ENCODE measurements at regions not wholly inside any gene's neighbourhood (a gene's known extent, or its start where the extent isn't known, plus 50 kb on each side); places are given as distances from the start of the nearest gene placed in this dataset.

- H3K9me3 ChIP-seq (replicated peaks) = no peaks in the 10 kb centered on the region
- no peaks in the 10 kb centered on the region for H3K4me1 ChIP-seq
- intact Hi-C loops (cut with micrococcal nuclease) = no loop called here
- peaks cover 6% of the 10 kb centered on the region for H3K27me3 ChIP-seq (ENCODE audit: low read depth)
- H3K27ac ChIP-seq (replicated peaks) = no peak overlapping the region
- no peaks in the 10 kb centered on the region for H3K36me3 ChIP-seq
- no peak overlapping the region for H3K4me3 ChIP-seq
- DNase-seq = no peak
- TF ChIP-seq CTCF (IDR thresholded peaks at IDR 0.05; ENCODE audit: borderline replicate concordance) = no peak
Measured at GRCh38 chr10:80786322-80786721, 248.6 kb downstream of the SH2D4B start.

- TF ChIP-seq CTCF (IDR thresholded peaks at IDR 0.05; ENCODE audit: borderline replicate concordance) = no peak
- no peaks in the 10 kb centered on the region for H3K9me3 ChIP-seq (replicated peaks)
- DNase-seq = no peak
- intact Hi-C loops (cut with micrococcal nuclease) = no loop called here
- peaks cover 6% of the 10 kb centered on the region for H3K27me3 ChIP-seq (ENCODE audit: low read depth)
- H3K36me3 ChIP-seq = no peaks in the 10 kb centered on the region
- no peaks in the 10 kb centered on the region for H3K4me1 ChIP-seq
- no peak overlapping the region for H3K4me3 ChIP-seq
- no peak overlapping the region for H3K27ac ChIP-seq (replicated peaks)
Measured at GRCh38 chr10:80787952-80788351, 250.2 kb downstream of the SH2D4B start.

GRCh38 chr10:80794994-80795393, 257.3 kb downstream of the SH2D4B start:
- Histone ChIP-seq H3K9me3 (replicated peaks) (no peaks in the 10 kb centered on the region), H3K4me3 (no peak overlapping the region), H3K4me1 (no peaks in the 10 kb centered on the region), H3K27me3 (ENCODE audit: low read depth) (peaks cover 8% of the 10 kb centered on the region), H3K36me3 (no peaks in the 10 kb centered on the region), H3K27ac (replicated peaks) (no peak overlapping the region)
- intact Hi-C loops (cut with micrococcal nuclease) = no loop called here
- no peak for DNase-seq
- TF ChIP-seq CTCF (IDR thresholded peaks at IDR 0.05; ENCODE audit: borderline replicate concordance) = no peak

DNA sequence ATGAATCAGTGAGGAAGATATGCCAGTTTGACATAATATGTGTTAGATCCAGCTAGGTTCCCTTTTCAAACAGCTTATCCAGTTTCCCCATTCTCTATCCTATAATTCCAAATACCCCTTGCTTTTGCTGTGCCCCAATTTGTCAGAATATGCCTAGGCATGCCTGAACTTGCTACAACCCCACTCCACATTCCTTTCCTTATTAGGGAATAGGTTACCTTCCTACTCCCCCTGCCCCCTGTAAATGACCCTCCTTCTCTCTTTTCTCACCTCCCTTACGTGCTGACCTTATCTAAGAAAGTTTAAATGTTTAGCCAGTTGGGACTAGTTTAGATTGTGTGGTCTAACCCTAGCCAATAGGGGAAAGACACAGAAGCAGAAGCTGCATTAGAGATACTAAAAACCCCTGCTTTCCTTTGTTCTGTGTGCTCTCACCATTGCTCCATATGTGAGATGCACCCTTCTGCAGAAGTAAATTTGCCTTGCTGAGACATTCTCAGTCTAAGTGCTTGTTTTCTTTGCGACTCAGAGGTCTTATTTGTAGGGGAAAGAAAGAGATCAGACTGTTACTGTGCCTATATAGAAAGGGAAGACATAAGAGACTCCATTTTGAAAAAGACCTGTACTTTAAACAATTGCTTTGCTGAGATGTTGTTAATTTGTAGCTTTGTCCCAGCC, 267.8 kb downstream of the SH2D4B start:
- Histone ChIP-seq H3K36me3 (no peaks in the 10 kb centered on the region), H3K27me3 (ENCODE audit: low read depth) (no peaks in the 10 kb centered on the region), H3K9me3 (replicated peaks) (peaks cover 28% of the 10 kb centered on the region), H3K4me3 (no peak overlapping the region), H3K27ac (replicated peaks) (no peak overlapping the region), H3K4me1 (no peaks in the 10 kb centered on the region)
- intact Hi-C loops (cut with micrococcal nuclease) = no loop called here
- DNase-seq = no peak
- no peak for TF ChIP-seq CTCF (IDR thresholded peaks at IDR 0.05; ENCODE audit: borderline replicate concordance)

DNA sequence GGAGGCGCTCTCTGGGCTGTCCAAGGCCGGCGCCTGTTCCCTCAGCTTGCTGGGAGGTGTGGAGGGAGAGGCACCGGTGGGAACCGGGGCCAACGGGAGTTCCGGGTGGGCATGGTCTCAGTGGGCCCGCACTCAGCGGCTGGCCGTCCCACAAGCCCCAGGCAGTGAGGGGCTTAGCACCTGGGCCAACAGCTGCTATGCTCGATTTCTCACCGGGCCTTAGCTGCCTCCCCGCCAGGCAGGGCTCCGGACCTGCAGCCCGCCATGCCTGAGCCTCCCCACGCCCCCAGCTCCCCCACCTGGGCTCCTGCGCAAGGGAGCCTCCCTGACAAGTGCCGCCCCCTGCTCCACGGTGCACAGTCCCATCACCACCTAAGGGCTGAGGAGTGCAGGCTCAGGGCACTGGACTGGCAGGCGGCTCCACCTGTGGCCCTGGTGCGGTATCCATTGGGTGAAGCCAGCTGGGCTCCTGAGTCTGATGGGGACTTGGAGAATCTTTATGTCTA, 276.5 kb downstream of the SH2D4B start:
- H3K4me3 ChIP-seq = no peak overlapping the region
- TF ChIP-seq CTCF (IDR thresholded peaks at IDR 0.05; ENCODE audit: borderline replicate concordance) = no peak
- peaks cover 4% of the 10 kb centered on the region for H3K27me3 ChIP-seq (ENCODE audit: low read depth)
- no peak for DNase-seq
- no peaks in the 10 kb centered on the region for H3K36me3 ChIP-seq
- H3K27ac ChIP-seq (replicated peaks) = no peak overlapping the region
- intact Hi-C loops (cut with micrococcal nuclease) = no loop called here
- H3K9me3 ChIP-seq (replicated peaks) = peaks cover 15% of the 10 kb centered on the region
- H3K4me1 ChIP-seq = no peaks in the 10 kb centered on the region
